CD4-positive, alpha-beta T cell treated with Interleukin-17A for 4 hours (primary cell): ENCODE measurements at regions not wholly inside any gene's neighbourhood (a gene's known extent, or its start where the extent isn't known, plus 50 kb on each side); places are given as distances from the start of the nearest gene placed in this dataset.
"Not testable (repeated sequence)": the region's sequence is repeated elsewhere in the genome, so short reads cannot be mapped to it uniquely, and the experiment has no call there.

Source experiments
- DNase-seq: peaks from one replicate; pipeline ENCODE4 v3.0.0-alpha.2; 2020; ENCODE audit warnings: mixed read lengths

- DNase-seq: no peak
Measured at GRCh38 chr4:24363751-24364150, 220.6 kb downstream of the DHX15 start.

- DNase-seq: no peak
Measured at GRCh38 chr4:24352112-24352511, 232.2 kb downstream of the DHX15 start.

GRCh38 chr4:24349168-24349996 lies 235.0 kb downstream of the DHX15 start:
- DNase-seq: not testable (repeated sequence)

- DNase-seq: no peak
Measured at GRCh38 chr4:24339260-24339659, 245.1 kb downstream of the DHX15 start.

- no peak for DNase-seq
Measured at GRCh38 chr4:24337451-24338190, 246.7 kb downstream of the DHX15 start.

- DNase-seq: no peak
Measured at GRCh38 chr4:24335616-24336015, 248.7 kb downstream of the DHX15 start.

- DNase-seq: no peak
Measured at GRCh38 chr4:24334906-24335305, 249.4 kb downstream of the DHX15 start.

- DNase-seq: no peak
Measured at GRCh38 chr4:24330573-24330972, 253.8 kb downstream of the DHX15 start.

GRCh38 chr4:24330172-24330571 lies 254.2 kb downstream of the DHX15 start:
- no peak for DNase-seq

GRCh38 chr4:24328711-24329110 lies 255.6 kb downstream of the DHX15 start:
- DNase-seq: no peak

- no peak for DNase-seq
Measured at GRCh38 chr4:24328310-24328709, 256.0 kb downstream of the DHX15 start.

- no peak for DNase-seq
Measured at GRCh38 chr4:24322995-24323394, 261.4 kb downstream of the DHX15 start.

GRCh38 chr4:24322511-24322910 lies 261.8 kb downstream of the DHX15 start:
- DNase-seq: no peak

- no peak for DNase-seq
Measured at GRCh38 chr4:24321616-24322015, 262.7 kb downstream of the DHX15 start.

GRCh38 chr4:24321131-24321530 lies 263.2 kb downstream of the DHX15 start:
- no peak for DNase-seq

- DNase-seq: no peak
Measured at GRCh38 chr4:24319387-24319786, 265.0 kb downstream of the DHX15 start.

GRCh38 chr4:24315056-24315455 lies 269.3 kb downstream of the DHX15 start:
- DNase-seq: no peak

GRCh38 chr4:24312261-24312913 lies 272.0 kb downstream of the DHX15 start:
- DNase-seq: no peak

GRCh38 chr4:24303926-24304325 lies 280.4 kb downstream of the DHX15 start:
- DNase-seq: no peak

GRCh38 chr4:24298911-24299310 lies 285.4 kb downstream of the DHX15 start:
- no peak for DNase-seq

- no peak for DNase-seq
Measured at GRCh38 chr4:24287096-24287495, 297.3 kb downstream of the DHX15 start.

GRCh38 chr4:24285759-24286158 lies 298.6 kb downstream of the DHX15 start:
- no peak for DNase-seq

- DNase-seq: no peak
Measured at GRCh38 chr4:24282446-24282845, 301.9 kb downstream of the DHX15 start.

GRCh38 chr4:24279911-24280375 lies 304.4 kb downstream of the DHX15 start:
- DNase-seq: no peak
